ENCODE measurements at regions not wholly inside any gene's neighbourhood (a gene's known extent, or its start where the extent isn't known, plus 50 kb on each side); places are given as distances from the start of the nearest gene placed in this dataset.

- intact Hi-C loops (cut with DNase I; ENCODE audit: low total_unique reads), result no loop called here
- no peak overlapping the region for H3K4me3 ChIP-seq
- H3K36me3 ChIP-seq (ENCODE audit: low read depth, missing control alignments), result no peaks in the 10 kb centered on the region
- no peak for TF ChIP-seq CTCF (IDR thresholded peaks at IDR 0.05)
- TF ChIP-seq POLR2A (IDR thresholded peaks at IDR 0.05), result no peak
- H3K9me3 ChIP-seq, result no peaks in the 10 kb centered on the region
- H3K27ac ChIP-seq, result no peak overlapping the region
- no peaks in the 10 kb centered on the region for H3K27me3 ChIP-seq
- WGBS, 2 donors, result 92 to 97% methylated on average over 2 of the region's 2 CpGs
- no peaks in the 10 kb centered on the region for H3K4me1 ChIP-seq
- DNase-seq, result no peak
These were observed 123.7 kb downstream of the CBLL2 start for GRCh38 chrX:22396408-22396807.

DNA sequence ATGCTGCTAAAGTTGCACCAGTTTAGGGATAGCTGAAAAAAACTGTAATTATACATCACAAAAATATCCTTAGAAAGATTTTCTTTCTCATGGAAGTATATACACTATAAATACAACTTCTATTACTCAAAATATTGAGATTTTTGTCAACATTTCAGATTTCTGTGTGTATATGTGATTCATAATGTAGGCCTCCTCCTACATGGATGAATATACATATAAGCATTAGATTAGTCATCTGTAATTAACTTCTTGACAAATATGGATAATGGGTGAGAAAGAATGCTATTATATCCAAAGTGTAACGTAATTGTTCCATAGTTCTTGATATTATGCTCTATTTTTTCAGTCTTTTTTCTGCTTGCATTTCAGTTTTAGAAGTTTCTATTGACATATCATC lies 124.9 kb downstream of the CBLL2 start:
- Histone ChIP-seq H3K4me1 (no peaks in the 10 kb centered on the region), H3K36me3 (ENCODE audit: low read depth, missing control alignments) (no peaks in the 10 kb centered on the region), H3K27me3 (no peaks in the 10 kb centered on the region), H3K4me3 (no peak overlapping the region), H3K9me3 (no peaks in the 10 kb centered on the region), H3K27ac (no peak overlapping the region)
- no peak for TF ChIP-seq POLR2A (IDR thresholded peaks at IDR 0.05)
- TF ChIP-seq CTCF (IDR thresholded peaks at IDR 0.05), result no peak
- intact Hi-C loops (cut with DNase I; ENCODE audit: low total_unique reads), result no loop called here
- DNase-seq, result no peak
- 95 to 97% methylated on average over 1 of the region's 1 CpG for WGBS, 2 donors

DNA sequence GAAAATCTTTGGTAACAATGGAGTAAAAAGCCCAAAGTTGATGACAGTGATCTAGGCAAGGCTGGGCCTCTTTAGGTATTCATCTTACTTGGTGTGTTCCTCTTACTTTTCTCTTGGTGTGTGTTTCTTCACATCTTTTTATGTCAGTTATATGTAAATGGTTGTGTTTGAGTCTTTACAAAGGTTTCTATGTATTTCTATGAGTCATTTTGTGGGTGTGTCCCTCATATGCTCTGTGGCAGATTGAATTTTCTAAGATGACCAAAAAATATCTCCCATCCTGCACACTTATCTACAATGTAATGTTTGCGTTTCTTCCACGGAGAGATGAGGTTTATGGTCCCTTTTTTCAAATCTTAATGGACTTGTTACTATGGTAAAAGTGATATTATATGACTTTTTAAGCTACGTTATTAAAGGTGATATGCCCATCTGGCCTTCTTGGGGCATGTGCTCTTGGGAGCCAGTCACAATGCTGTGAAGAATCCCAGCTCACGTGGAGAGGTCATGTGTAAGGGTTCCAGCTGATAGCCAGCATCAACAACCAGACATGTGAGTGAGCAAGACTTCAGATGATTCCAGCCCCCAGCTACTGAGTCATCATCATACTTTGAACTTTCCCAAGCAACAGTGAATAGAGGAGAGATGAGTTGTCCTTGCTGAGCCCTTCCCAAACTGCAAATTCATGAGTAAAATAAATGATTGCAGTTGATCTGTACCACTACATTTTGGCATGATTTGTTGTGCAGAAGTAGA lies 126.9 kb downstream of the CBLL2 start:
- no peaks in the 10 kb centered on the region for H3K36me3 ChIP-seq (ENCODE audit: low read depth, missing control alignments)
- no peaks in the 10 kb centered on the region for H3K4me1 ChIP-seq
- H3K27ac ChIP-seq, result no peak overlapping the region
- TF ChIP-seq POLR2A (IDR thresholded peaks at IDR 0.05) (no peak), CTCF (IDR thresholded peaks at IDR 0.05) (no peak)
- WGBS, 2 donors, result 91 to 92% methylated on average over 4 of the region's 4 CpGs
- no peak for DNase-seq
- H3K4me3 ChIP-seq, result no peak overlapping the region
- H3K9me3 ChIP-seq, result no peaks in the 10 kb centered on the region
- intact Hi-C loops (cut with DNase I; ENCODE audit: low total_unique reads), result no loop called here
- H3K27me3 ChIP-seq, result no peaks in the 10 kb centered on the region

- WGBS, 2 donors, result 100% methylated on average over 3 of the region's 3 CpGs
- no peak for DNase-seq
- Histone ChIP-seq H3K4me1 (no peaks in the 10 kb centered on the region), H3K4me3 (no peak overlapping the region), H3K27ac (no peak overlapping the region), H3K27me3 (no peaks in the 10 kb centered on the region), H3K36me3 (ENCODE audit: low read depth, missing control alignments) (no peaks in the 10 kb centered on the region), H3K9me3 (no peaks in the 10 kb centered on the region)
- TF ChIP-seq CTCF (IDR thresholded peaks at IDR 0.05) (no peak), POLR2A (IDR thresholded peaks at IDR 0.05) (no peak)
- intact Hi-C loops (cut with DNase I; ENCODE audit: low total_unique reads), result no loop called here
These were observed 131.6 kb downstream of the CBLL2 start for GRCh38 chrX:22404297-22404696.

GRCh38 chrX:22406201-22406737 lies 133.6 kb downstream of the CBLL2 start:
- intact Hi-C loops (cut with DNase I; ENCODE audit: low total_unique reads), result no loop called here
- H3K9me3 ChIP-seq, result no peaks in the 10 kb centered on the region
- no peak overlapping the region for H3K27ac ChIP-seq
- TF ChIP-seq POLR2A (IDR thresholded peaks at IDR 0.05), result no peak
- TF ChIP-seq CTCF (IDR thresholded peaks at IDR 0.05), result no peak
- no peaks in the 10 kb centered on the region for H3K27me3 ChIP-seq
- H3K4me1 ChIP-seq, result no peaks in the 10 kb centered on the region
- no peaks in the 10 kb centered on the region for H3K36me3 ChIP-seq (ENCODE audit: low read depth, missing control alignments)
- DNase-seq, result no peak
- H3K4me3 ChIP-seq, result no peak overlapping the region
- WGBS, 2 donors, result 41 to 55% methylated on average over 4 to 5 of the region's 5 CpGs

Measured in testis (tissue), 2 donors.